Neural cell (in vitro differentiated cells): ENCODE measurements at regions not wholly inside any gene's neighbourhood (a gene's known extent, or its start where the extent isn't known, plus 50 kb on each side); places are given as distances from the start of the nearest gene placed in this dataset.
"Not testable (repeated sequence)": the region's sequence is repeated elsewhere in the genome, so short reads cannot be mapped to it uniquely, and the experiment has no call there.

Experiments used
- H2AFZ ChIP-seq: fragments of 200-600, 300-800 bp; sonication (generic), shearing (Covaris generic); 2 replicates; pipeline ENCODE4 v1.6.0; 2014; ENCODE audit warnings: low read depth, mild to moderate bottlenecking, antibody characterized with exemption, low read length, moderate library complexity
- H3F3A ChIP-seq: fragments of 200-600 bp; shearing (Covaris generic); 2 replicates; pipeline ENCODE4 v1.6.1; 2016; ENCODE audit warnings: mild to moderate bottlenecking, moderate library complexity, mixed read lengths, antibody characterized with exemption, low read length; ENCODE audit not compliant: insufficient read depth, poor library complexity, severe bottlenecking
- H3K27ac ChIP-seq: fragments of 200-600, 300-800 bp; sonication (generic), shearing (Covaris generic); 2 replicates; pipeline ENCODE4 v1.5.1; 2014; ENCODE audit warnings: mild to moderate bottlenecking, low read length, moderate library complexity
- H3K27me3 ChIP-seq: fragments of 300-800, 200-600 bp; sonication (generic), shearing (Covaris generic); 2 replicates; pipeline ENCODE4 v1.6.0; 2014; ENCODE audit warnings: mild to moderate bottlenecking, low read depth, low read length, moderate library complexity; ENCODE audit not compliant: insufficient read depth
- H3K36me3 ChIP-seq: fragments of 300-800, 200-600 bp; sonication (generic), shearing (Covaris generic); 2 replicates; pipeline ENCODE4 v1.5.1; 2014; ENCODE audit warnings: mild to moderate bottlenecking, antibody characterized with exemption, low read length, moderate library complexity; ENCODE audit not compliant: insufficient read depth
- H3K4me2 ChIP-seq: fragments of 300-800, 200-600 bp; sonication (generic), shearing (Covaris generic); 2 replicates; pipeline ENCODE4 v1.6.0; 2014; ENCODE audit warnings: mild to moderate bottlenecking, low read length
- H3K4me3 ChIP-seq: fragments of 300-800, 200-600 bp; sonication (generic), shearing (Covaris generic); 2 replicates; pipeline ENCODE4 v1.5.1; 2014; ENCODE audit warnings: mild to moderate bottlenecking, low read length, moderate library complexity
- H3K79me2 ChIP-seq: fragments of 200-600 bp; shearing (Covaris generic); replicated peaks from 2 replicates; pipeline ENCODE4 v1.6.0; 2014; ENCODE audit warnings: mild to moderate bottlenecking, low read length, moderate library complexity; ENCODE audit not compliant: insufficient read depth
- H3K9ac ChIP-seq: fragments of 300-800, 200-600 bp; sonication (generic), shearing (Covaris generic); 2 replicates; pipeline ENCODE4 v1.6.1; 2016; ENCODE audit warnings: mild to moderate bottlenecking, low read length, mixed read lengths
- H3K9me2 ChIP-seq: fragments of 200-600 bp; shearing (Covaris generic); 2 replicates; pipeline ENCODE4 v1.6.1; 2016; ENCODE audit warnings: mild to moderate bottlenecking, low read length, mixed read lengths; ENCODE audit not compliant: insufficient read depth
- H3K9me3 ChIP-seq: fragments of 200-600, 300-800 bp; sonication (generic), shearing (Covaris generic); 2 replicates; pipeline ENCODE4 v1.6.1; 2016; ENCODE audit warnings: mild to moderate bottlenecking, mixed run types, low read length, moderate library complexity, mixed read lengths
- H4K20me1 ChIP-seq: fragments of 200-600 bp; shearing (Covaris generic); 2 replicates; pipeline ENCODE4 v1.6.1; 2016; ENCODE audit warnings: mild to moderate bottlenecking, mixed run types; ENCODE audit not compliant: insufficient read depth
- CTCF ChIP-seq: fragments of 450-650 bp; IDR thresholded peaks from 2 replicates; pipeline ENCODE4 v1.5.1; 2014; ENCODE audit warnings: antibody characterized with exemption, mild to moderate bottlenecking, moderate library complexity; ENCODE audit not compliant: poor library complexity, severe bottlenecking
- EP300 ChIP-seq: fragments of 450-650 bp; conservative IDR thresholded peaks from 2 replicates; pipeline ENCODE4 v1.6.1; 2014; ENCODE audit warnings: antibody characterized with exemption, mild to moderate bottlenecking, moderate library complexity; ENCODE audit not compliant: poor library complexity, severe bottlenecking
- EZH2 ChIP-seq: fragments of 200-600, 300-800 bp; shearing (Covaris generic), sonication (generic); IDR thresholded peaks from 2 replicates; pipeline ENCODE4 v1.6.1; 2014; ENCODE audit warnings: antibody characterized with exemption, low read length, borderline replicate concordance, mild to moderate bottlenecking; ENCODE audit not compliant: insufficient read depth, poor library complexity, severe bottlenecking
- MXI1 ChIP-seq: fragments of 450-650 bp; conservative IDR thresholded peaks from 2 replicates; pipeline ENCODE4 v1.6.1; 2014; ENCODE audit warnings: antibody characterized with exemption, mild to moderate bottlenecking; ENCODE audit not compliant: poor library complexity, severe bottlenecking
- POLR2AphosphoS5 ChIP-seq: IDR thresholded peaks from 2 replicates; pipeline ENCODE4 v1.6.1; 2012
- RAD21 ChIP-seq: fragments of 450-650 bp; conservative IDR thresholded peaks from 2 replicates; pipeline ENCODE4 v1.6.1; 2014; ENCODE audit warnings: antibody characterized with exemption, mild to moderate bottlenecking, moderate library complexity
- REST ChIP-seq: IDR thresholded peaks from 2 replicates; pipeline ENCODE4 v1.6.1; 2012; ENCODE audit warnings: borderline replicate concordance
- SMC3 ChIP-seq: fragments of 450-650 bp; conservative IDR thresholded peaks from 2 replicates; pipeline ENCODE4 v1.6.1; 2014; ENCODE audit warnings: antibody characterized with exemption, mild to moderate bottlenecking, moderate library complexity; ENCODE audit not compliant: poor library complexity
- TAF1 ChIP-seq: IDR thresholded peaks from 2 replicates; pipeline ENCODE4 v1.6.1; 2012; ENCODE audit warnings: low read depth

DNA sequence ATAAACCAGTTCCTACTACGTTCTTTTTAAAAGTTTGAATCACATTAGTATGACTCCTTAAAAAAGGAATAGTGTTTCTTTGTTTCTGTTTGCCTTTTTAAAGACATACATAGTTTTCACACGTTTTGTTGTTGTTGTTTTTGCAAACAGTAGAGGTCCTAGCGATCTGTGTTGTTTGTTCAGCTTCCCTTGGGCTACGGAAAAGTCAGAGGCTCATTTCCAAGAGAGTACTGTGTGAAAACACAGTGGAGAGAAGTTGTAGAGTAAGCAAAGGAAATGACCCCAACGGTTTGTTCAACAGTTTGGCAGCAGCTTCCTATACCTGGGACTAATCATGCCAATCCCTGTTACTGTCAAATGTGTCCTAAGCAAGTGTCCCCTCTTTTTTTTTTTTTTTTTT, 87.1 kb upstream of the STEAP1 start:
- H3F3A ChIP-seq, result no peaks in the 10 kb centered on the region
- H3K9ac ChIP-seq, result no peak overlapping the region
- H3K36me3 ChIP-seq, result no peaks in the 10 kb centered on the region
- H3K27ac ChIP-seq, result no peak overlapping the region
- H3K9me2 ChIP-seq, result no peaks in the 10 kb centered on the region
- no peaks in the 10 kb centered on the region for H3K79me2 ChIP-seq
- TF ChIP-seq MXI1 (no peak), POLR2AphosphoS5 (no peak), SMC3 (no peak), TAF1 (no peak), EP300 (no peak), CTCF (no peak), EZH2 (no peak), REST (no peak), RAD21 (no peak)
- no peak overlapping the region for H3K4me3 ChIP-seq
- H4K20me1 ChIP-seq, result no peaks in the 10 kb centered on the region
- H3K9me3 ChIP-seq, result no peaks in the 10 kb centered on the region
- H3K27me3 ChIP-seq, result no peaks in the 10 kb centered on the region
- no peak overlapping the region for H2AFZ ChIP-seq
- H3K4me2 ChIP-seq, result no peak overlapping the region

DNA sequence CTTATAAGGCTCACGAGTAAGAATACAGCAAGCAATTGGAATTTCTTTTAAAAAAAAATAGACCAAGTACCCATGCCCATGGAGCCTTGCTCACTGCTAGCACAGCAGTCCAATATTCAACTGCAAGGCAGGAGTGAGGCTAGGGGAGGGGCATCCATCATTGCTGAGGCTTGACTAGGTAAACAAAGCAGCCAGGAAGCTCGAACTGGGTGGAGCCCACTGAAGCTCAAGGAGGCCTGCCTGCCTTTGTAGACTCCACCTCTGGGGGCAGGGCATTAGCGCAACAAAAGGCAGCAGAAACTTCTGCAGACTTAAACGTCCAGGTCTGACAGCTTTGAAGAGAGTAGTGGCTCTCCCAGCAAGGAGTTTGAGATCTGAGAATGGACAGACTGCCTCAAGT, 84.0 kb upstream of the STEAP1 start:
- H4K20me1 ChIP-seq, H3K4me3 ChIP-seq, H3K27ac ChIP-seq, H3K79me2 ChIP-seq, H3K9ac ChIP-seq, H3F3A ChIP-seq, H3K4me2 ChIP-seq, H2AFZ ChIP-seq, H3K9me3 ChIP-seq, H3K36me3 ChIP-seq, H3K9me2 ChIP-seq, H3K27me3 ChIP-seq: not testable (repeated sequence)

DNA sequence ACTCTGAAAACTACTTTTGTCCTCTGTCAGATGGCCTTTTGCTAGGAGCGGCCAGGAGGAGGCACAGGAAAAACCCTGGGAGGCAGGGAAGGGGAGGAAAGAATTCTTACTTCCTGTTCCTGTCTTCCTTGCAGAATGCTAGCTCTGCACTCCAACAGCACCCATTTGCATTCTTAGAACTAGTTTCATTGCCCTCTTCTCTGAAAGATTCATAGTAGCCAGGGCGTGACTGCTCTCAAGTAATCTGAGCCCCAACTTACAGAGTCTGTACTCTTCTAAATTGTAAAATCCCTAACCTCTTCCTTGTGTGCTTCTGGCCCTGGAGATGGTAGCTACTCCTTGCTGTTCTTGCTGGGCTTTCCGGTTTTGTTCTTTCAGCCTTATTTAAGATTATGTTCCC, 75.3 kb upstream of the STEAP1 start:
- no peak overlapping the region for H2AFZ ChIP-seq
- H3K79me2 ChIP-seq, result no peaks in the 10 kb centered on the region
- H3K9me3 ChIP-seq, result no peaks in the 10 kb centered on the region
- H3F3A ChIP-seq, result no peaks in the 10 kb centered on the region
- no peaks in the 10 kb centered on the region for H3K27me3 ChIP-seq
- no peak overlapping the region for H3K9ac ChIP-seq
- TF ChIP-seq RAD21 (no peak), POLR2AphosphoS5 (no peak), TAF1 (no peak), CTCF (no peak), EZH2 (no peak), EP300 (no peak)
- H3K4me3 ChIP-seq, result no peak overlapping the region
- no peaks in the 10 kb centered on the region for H3K36me3 ChIP-seq
- H3K27ac ChIP-seq, result no peak overlapping the region
- no peak overlapping the region for H3K4me2 ChIP-seq
- no peaks in the 10 kb centered on the region for H3K9me2 ChIP-seq
- no peaks in the 10 kb centered on the region for H4K20me1 ChIP-seq
